Activated CD4-positive, alpha-beta T cell treated with anti-CD3 and anti-CD28 coated beads, Interleukin-2, amount 50 U/mL, for 48 hours (primary cell): ENCODE measurements at regions not wholly inside any gene's neighbourhood (a gene's known extent, or its start where the extent isn't known, plus 50 kb on each side); places are given as distances from the start of the nearest gene placed in this dataset.
"Not testable (repeated sequence)": the region's sequence is repeated elsewhere in the genome, so short reads cannot be mapped to it uniquely, and the experiment has no call there.

Experiments used
- DNase-seq, 2 experiments: peaks; one replicate each; pipeline ENCODE4 v3.0.0-alpha.2; 2020

DNA sequence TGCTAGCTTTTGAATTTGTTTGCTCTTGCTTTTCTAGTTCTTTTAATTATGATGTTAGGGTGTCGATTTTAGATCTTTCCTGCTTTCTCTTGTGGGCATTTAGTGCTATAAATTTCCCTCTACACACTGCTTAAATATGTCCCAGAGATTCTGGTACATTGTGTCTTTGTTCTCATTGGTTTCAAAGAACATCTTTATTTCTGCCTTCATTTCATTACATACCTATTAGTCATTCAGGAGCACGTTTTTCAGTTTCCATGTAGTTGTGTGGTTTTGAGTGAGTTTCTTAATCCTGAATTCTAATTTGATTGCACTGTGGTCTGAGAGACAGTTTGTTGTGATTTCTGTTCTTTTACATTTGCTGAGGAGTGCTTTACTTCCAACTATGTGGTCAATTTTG, 51.2 kb upstream of the MB21D2 start:
- not testable (repeated sequence) for DNase-seq

DNA sequence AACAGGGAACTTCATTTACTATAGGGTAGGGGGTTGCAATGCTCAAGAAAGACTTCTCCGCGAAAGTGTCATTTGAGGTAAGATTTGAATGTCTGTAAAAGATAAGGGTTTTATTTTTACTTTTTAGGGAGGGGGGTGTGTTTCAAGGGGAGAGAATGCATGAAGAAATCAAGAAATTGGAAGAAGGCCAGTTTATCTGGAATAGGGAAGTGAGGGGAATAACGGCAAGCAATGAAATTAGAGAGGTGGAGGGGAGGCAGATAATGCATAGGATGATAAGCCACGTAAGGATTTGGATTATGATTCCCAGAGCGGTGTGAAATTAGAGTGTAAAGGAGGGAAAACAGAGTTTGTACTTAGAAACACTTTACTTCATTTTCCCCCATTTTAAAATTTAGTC, 63.0 kb upstream of the MB21D2 start:
- DNase-seq = no peak

DNA sequence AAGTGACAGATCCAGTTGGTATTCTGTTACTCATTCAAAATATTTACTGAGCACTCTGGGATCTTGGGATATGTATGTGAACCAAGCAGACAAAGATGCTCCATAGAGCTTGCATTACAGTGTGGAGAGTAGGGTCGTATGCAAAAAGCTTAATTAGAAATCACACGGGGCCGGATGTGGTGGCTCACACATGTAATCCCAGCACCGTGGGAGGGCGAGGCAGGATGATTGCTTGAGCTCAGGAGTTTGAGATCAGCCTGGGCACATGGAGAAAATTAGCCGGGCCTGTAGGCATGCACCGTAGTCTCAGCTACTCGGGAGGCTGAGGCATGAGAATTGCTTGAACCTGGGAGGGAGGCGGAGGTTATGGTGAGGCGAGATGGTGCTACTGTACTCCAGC, 68.7 kb upstream of the MB21D2 start:
- DNase-seq = no peak

DNA sequence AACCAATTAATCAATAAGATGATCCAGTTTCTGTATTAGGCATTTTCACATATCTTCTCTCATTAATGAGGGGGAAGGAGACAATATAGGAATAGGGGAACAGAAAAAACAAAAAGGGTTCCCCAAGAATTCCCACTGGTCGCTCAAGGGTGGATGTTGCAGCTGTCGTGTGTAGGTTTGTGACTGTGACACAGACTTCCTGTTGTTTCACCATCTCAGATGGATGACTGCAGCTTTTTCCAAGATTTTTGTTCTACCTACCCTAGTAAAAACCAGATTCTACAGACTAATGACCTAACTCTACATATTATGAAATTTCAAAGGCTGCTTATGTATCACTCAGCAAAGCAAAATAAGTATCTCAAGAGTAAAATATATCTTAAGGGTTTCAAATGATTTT, 73.7 kb upstream of the MB21D2 start:
- DNase-seq = no peak

DNA sequence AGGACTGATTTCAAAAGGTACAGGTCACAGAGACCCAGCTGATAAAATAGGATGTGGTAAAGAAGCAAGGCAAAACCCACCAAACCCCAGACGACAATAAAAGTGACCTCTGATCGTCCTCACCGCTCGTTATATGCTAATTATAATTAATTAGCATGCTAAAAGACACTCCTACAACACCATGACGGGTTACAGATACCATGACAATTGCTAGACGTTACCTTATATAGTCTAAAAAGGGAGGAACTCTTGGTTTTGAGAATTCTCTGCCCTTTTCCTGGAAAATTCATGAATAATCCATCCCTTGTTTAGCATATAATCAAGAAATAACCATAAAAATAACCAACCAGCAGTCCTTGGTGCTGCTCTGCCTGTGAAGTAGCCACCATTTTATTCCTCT, 74.7 kb upstream of the MB21D2 start:
- DNase-seq = no peak

DNA sequence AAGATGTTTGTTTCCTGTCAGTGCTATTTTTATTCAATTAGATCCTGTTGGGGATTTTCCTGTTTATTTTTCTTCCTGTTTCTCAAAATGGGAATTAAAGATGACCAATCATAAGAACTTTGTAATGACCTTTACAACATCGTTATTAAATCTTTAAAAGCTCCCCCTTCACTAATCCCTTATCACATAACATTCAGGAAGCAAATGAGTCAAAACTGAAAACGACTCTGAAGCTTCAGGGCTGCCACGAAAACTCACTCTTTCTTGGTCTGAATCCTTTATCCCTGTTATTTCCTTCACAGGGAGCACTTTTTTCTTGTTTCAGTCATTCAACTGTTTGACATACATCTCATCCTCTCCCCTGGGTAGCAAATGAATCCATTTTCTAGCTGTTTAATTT, 75.8 kb upstream of the MB21D2 start:
- DNase-seq = no peak

DNA sequence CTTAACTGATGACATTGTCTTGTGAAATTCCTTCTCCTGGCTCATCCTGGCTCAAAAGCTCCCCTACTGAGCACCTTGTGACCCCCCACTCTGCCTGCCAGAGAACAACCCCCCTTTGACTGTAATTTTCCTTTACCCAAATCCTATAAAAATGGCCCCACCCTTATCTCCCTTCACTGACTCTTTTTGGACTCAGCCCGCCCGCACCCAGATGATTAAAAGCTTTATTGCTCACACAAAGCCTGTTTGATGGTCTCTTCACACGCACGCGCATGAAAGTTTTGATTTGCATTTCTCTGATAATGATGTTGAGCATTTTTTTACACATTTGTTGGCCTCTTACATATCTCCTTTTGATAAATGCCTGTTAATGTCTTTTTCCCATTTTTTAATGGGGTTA, 83.5 kb upstream of the MB21D2 start:
- DNase-seq = not testable (repeated sequence)

DNA sequence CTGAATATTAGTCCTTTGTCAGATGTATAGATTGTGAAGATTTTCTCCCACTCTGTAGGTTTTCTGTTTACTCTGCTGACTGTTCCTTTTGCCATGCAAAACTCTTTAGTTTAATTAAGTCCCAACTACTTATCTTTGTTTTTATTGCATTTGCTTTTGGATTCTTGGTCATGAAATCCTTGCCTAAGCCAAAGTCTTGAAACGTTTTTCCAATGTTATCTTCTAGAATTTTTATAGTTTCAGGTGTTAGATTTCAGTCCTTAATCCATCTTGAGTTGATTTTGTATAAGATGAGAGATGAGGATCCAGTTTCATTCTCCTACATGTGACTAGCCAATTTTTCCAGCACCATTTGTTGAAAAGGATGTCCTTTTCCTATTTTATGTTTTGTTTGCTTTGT, 86.0 kb upstream of the MB21D2 start:
- DNase-seq = not testable (repeated sequence)

DNA sequence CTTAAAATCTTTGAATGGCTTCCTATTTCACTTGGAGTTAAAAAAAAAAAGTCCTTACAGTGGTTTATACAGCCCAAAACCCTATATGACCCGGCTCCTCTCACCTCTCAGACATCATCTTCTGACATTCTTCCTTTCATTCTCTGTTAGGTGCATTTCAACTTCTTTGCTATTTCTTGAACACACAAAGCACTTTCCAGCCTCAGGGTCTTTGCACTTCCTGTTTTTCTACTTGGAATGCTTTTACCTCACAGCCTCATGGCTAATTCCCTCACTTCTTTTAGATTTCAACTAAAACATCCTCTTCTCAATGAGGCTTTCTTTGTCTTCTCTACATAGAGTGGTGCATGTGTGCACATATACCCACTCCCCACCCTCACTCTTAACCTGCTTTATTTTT, 91.0 kb upstream of the MB21D2 start:
- DNase-seq = no peak

DNA sequence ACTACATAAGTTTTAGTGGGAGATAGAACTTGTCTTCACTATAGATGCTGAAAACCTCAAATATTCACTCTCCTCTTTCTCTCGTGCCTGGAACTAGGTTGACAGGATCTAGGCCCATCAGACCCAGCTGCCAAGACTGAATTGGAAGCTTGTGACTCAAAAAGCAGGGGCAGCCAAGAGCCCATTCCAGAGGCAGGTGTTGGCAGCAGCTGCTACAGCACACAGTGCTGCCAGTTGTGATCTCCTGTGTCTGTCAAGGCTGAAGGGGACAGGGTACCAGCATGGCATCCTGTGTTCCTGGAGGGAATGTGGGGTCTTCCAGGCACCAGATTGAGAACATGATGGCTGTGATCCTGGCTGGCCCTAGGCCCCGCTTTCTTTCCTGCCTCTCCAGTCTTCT, 92.5 kb upstream of the MB21D2 start:
- no peak for DNase-seq

DNA sequence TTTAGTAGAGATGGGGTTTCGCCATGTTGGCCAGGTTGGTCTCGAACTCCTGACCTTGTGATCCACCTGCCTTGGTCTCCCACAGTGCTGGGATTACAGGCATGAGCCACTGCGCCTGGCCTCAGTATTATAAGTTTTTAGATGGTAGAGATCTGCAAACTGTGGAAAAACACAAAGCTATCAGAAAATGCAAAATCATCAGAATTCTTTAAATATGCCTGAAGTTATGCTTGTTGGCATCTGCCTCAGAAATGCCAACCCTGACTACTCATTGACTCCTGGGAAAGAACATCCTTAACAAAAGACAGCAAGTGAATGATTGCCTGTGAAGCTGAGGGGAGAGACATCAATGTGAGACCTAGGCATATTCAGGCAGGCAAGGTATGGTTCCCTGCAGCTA, 94.3 kb upstream of the MB21D2 start:
- no peak for DNase-seq

DNA sequence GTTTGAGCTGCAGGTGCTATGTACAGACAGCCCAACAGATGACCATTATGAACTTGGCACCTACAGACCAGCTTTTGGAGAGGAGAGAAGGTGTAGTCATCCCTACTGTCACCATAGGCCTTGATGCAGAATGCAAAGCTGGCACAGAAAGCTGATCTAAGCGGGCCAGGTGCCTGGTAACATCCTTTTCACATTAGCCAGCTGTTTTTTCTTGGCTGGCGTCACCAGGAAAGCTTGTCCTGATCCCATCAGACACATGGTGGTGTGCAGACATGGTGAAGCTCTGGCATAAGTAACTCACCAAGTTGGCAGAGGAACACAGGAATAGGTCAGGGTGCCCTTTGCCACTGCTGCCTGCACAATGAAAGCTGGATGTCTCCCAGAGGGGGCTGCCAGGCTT, 97.2 kb upstream of the MB21D2 start:
- no peak for DNase-seq

DNA sequence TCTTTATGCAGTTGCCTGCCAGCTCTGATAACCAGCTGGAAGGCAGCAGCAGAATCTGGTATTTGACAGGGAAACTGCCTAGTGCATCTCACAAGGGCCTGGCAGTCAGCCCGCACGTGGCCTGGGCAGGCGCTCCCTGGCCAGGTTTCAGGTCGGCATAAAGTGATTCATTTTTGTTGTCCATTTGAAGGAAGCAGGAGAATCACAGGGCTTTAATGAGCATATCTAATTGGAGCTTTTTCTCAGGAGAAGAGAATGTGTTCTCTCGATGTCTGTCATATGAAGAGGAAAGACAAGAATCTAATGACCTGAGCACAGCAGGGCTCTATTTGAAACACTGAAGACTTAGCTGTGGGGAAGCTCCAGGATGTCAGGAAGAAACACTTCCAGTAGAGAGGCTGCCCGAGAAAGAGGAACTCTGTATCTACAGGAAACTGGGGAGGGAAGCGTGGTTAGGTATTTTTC, 98.8 kb upstream of the MB21D2 start:
- no peak for DNase-seq

DNA sequence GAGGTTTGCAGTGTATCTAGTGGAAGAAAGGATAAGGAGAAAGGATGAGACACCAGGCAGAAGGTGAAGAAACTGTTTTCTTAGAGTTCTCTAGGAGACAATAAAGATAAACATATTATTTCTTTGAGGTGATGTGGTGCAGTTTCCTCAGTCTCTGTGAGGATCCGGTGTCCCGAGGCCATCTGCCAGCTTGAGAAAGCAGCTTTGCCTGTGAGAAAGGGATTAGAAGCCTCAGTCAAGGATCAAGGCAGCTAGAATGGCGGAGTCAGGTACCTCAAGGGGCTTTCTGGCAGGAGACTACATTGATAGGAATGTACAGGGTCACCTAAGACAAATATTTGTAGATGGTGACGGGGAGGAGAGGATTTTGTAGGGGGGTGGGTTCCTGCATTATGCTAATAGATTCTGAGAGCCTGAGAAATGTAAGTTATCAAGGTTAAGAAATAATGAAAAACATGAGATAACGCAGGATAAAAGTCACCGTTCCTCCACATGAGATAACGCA, 103.9 kb upstream of the MB21D2 start:
- DNase-seq = no peak

DNA sequence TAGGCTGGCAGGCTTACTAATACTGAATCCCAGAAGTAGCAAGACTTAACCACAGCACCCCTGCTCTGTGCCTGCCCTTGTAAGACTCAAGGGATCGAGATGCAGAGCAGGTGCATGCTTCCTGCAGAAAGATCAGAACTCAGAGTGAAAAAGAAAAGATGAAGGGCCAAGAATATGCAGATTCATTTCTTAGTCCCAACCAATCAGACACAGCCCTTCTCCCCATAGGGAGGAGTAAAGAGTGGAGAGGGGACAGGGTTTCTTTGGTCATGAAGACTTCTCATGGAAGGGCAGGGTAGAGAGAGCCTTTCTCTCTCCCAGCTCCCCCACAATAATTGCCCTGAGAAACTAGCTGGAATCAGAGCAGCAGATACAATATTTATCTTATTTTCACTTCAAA, 105.6 kb upstream of the MB21D2 start:
- no peak for DNase-seq

DNA sequence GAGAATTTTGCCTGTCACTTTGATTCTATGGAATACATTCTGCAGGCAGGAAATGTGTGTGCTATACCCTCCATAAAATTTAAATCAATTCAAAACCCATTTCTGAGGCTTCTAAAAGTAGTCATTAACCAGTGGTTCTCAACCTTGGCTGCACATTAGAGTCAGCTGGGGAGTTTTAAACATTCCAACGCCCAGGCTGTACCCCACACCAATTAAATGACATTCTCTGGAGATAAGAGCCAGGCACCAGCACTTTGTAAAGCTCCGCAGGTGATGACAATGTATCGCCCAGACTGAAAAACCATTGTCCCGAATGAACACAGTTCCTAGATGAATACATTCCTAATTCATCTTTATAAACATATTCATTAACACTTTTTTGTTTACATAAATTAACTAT, 110.6 kb upstream of the MB21D2 start:
- no peak for DNase-seq

DNA sequence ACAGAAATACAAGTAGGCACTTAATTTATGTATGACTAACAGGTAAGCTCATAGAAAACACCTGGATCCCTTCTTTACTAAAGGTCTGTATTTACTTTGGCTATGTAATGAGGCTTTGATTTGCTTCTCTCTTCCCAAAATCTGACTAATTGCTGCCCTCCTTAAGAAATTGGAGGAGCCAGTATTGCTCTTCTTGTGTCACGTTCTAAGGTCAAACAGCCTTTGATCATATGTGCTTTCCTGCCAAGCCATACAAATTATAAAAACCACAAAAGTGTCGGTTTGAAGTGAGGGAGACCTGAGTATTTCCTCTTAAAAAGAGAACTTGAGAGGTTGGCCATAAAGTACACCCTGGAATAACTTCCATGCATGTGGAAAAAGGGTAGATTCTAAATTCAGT, 112.1 kb upstream of the MB21D2 start:
- no peak for DNase-seq

DNA sequence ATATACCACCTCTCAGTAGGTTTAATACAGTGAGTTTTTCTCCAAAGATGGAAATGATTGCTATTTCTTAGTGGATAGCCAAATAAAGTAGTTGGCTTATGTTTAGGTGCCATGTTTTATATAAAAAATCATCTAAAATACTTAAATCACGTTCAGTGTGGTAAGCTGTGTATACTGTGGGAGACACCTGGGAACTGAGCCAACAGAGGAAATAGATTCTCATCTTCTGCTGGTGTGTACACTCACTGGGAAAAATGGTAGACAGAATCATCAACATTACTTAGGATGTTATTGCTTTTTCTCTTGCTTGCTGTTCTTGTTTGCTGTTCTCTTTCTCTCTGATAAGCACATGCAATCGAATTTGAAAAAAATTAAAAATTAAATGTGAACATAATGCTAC, 112.6 kb upstream of the MB21D2 start:
- no peak for DNase-seq

DNA sequence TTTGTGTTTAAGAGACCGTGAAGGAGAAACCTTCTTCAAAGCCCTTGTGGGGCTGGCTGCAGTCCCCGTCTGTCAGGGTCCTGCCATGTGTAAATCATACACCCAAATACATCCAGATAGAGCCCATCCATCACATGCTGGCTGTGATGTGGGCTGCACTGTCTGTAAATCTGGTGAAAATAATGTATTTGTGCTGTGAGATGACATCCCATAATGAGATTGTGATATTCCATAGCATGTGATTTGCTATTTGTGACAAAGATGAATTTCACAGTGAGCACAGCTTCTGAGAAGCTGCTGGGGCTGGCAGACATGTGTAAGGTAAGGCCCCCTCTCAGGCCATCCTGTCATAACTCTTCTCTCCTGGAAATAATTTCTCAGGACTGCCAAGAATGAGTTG, 114.3 kb upstream of the MB21D2 start:
- DNase-seq = no peak

DNA sequence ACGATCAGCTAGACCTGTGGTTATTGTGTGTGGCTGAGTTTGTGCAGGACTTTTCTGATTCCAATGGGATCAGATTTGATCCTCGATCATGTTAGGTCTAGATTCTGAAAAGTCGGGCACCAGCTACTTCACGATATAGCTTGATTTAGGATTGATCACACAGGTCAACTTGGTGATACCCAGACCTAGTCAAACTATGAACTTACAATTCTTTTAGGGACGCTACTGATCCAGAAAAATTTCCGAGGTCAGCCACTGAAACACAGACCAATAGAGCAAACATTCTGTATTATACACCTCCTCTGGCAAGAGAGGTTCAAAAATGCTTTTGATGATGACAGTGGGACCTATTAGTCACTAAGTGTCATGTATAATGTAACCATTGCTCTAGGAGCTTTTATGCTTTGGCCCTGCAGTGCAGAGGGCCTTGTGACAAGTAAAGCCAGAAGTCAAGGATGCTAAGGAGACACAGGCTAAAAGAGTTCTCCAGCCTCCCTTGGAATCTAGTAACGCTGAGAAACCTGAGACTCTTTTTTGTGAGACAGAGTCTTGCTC, 115.6 kb upstream of the MB21D2 start:
- no peak for DNase-seq

DNA sequence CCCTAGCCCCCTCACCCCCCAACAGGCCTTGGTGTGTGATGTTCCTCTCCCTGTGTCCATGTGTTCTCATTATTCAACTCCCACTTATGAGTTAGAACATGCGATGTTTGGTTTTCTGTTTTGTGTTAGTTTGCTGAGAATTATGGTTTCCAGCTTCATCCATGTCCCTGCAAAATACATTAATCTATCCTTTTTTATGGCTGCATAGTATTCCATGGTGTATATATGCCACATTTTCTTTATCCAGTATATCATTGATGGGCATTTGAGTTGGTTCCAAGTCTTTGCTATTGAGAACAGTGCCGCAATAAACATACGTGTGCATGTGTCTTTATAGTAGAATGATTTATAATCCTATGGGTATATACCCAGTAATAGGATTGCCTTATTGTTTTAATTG, 120.2 kb upstream of the MB21D2 start:
- not testable (repeated sequence) for DNase-seq

DNA sequence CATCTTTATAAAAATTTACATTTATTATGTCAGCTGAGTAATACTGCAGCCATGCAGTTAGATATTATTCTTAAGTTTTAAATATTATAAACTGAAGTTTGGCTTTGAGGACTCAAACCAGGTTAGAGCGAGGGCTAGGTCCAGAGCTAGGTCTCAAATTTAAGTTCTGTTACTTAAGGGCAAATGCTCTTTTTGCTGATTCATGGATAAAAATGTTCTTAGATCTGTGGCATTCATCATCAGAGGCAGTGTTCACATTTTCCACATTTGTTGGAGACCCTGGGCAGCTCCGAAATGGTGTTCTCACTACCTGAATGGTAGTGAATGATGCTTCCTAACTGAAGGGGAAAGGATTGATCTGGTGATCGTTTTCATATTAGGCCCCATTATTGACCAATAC, 121.4 kb upstream of the MB21D2 start:
- DNase-seq = no peak

DNA sequence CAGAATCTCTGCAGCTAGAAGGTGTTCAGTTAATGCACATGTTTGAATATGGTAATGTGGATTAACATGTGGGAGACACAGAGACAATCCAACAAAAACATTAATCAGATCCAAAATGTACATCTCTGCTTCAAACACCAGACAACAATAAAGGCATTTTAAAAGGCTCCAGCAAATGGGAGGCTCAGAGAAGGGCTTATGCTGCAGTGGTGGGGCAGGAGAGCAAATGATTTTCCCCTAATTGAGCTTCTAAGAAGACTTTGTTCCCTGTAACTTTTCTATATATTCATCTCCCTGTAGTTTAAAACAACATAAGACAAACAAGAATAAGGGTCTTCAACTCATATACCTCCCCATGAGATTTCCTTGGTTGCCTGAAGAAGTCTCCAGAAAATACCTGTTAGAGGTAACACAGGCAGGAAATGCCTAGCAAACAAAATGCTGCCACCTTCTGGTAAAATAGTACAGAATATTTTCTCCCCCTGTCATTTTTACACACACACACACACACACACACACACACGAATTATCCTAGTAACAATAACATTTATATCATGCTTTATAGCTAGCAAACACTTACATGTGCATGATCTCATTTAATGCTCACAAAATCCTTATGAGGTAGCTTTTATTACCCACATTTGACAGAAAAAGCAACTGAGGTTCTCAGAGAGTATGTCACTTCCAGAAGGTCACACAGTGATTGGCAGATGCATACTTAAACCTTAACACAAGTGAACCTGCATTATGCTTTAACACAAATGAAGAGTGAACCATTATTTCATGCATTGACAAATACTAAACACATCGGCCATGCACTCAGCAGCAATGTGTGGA, 123.4 kb upstream of the MB21D2 start:
- DNase-seq = no peak

DNA sequence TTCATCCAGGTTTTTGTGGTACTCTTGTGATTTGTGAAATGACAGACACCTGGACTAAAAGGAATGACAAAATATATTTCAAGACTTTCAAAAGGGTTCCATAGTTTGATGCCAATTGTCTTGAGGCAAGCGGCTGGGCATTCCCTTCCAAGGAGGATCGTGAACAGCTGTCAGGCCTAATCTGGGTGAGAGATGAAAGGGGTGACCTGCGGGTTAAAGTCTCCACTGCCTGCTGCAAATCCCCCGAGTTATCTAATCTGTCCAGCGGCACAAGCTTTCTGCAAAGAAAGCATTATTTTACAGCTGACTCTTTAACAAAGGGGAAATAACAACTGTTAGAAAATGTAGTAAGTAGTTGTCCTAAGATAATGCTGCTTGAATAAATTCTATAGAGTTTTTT, 128.7 kb upstream of the MB21D2 start:
- DNase-seq = no peak

DNA sequence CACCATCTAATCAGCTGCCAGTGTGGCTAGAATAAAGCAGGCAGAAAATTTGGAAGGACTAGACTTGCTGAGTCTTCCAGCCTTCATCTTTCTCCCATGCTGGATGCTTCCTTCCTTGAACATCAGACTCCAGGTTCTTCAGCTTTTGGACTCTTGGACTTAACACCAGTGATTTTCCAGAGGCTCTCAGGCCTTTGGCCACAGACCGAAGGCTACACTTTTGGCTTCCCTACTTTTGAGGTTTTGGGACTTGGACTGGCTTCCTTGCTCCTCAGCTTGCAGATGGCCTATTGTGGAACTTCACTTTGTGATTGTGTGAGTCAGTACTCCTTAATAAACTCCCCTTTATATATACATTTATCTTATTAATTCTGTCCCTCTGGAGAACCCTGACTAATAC, 129.8 kb upstream of the MB21D2 start:
- not testable (repeated sequence) for DNase-seq
